ENCODE measurements at regions not wholly inside any gene's neighbourhood (a gene's known extent, or its start where the extent isn't known, plus 50 kb on each side); places are given as distances from the start of the nearest gene placed in this dataset.

DNA sequence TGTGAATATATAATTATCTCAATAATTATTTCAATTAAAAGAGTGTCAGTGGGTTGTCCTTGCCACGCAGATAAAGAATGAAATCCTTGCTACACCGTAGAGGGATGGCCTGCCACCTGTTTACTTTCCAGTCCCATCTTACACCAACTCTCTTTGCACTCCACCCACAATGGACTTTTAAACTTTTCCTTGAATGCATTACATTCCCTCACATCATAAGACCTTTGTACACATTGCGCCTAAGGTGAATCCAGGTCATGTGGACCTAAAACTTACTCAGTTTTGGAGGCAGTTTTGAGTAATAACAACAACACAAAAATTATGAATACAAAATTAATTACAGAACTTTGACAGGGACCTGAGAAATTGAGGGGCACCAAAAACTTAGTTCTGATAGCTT, 78.7 kb upstream of the PDE5A start (continued):
- TF ChIP-seq PATZ1 (CRISPR knock-in tag; IDR thresholded peaks at IDR 0.05) (peak; percentile 29; the same call in 1 of the 2 replicates), ZNF670 (CRISPR knock-in tag; IDR thresholded peaks at IDR 0.05; ENCODE audit: borderline replicate concordance) (no peak), CENPX (CRISPR knock-in tag; IDR thresholded peaks at IDR 0.05) (no peak), ZSCAN5A (CRISPR knock-in tag; IDR thresholded peaks at IDR 0.05; ENCODE audit: borderline replicate concordance) (no peak; the same call in 1 of the 2 replicates), ZNF337 (CRISPR knock-in tag; IDR thresholded peaks at IDR 0.05; ENCODE audit: borderline replicate concordance, low read depth) (no peak), ZNF430 (CRISPR knock-in tag; IDR thresholded peaks at IDR 0.05) (no peak), GFI1 (CRISPR knock-in tag; IDR thresholded peaks at IDR 0.05; ENCODE audit: borderline replicate concordance) (0 out of 2 replicates have a peak, but pooled peaks have one; percentile 32), ZBTB7A (CRISPR knock-in tag; IDR thresholded peaks at IDR 0.05) (no peak), CENPT (CRISPR knock-in tag; IDR thresholded peaks at IDR 0.05; ENCODE audit: low read depth) (no peak), KAT8 (CRISPR knock-in tag; IDR thresholded peaks at IDR 0.05) (peak; percentile 31; the same call in 1 of the 2 replicates), SMC3 (IDR thresholded peaks at IDR 0.05; ENCODE audit: low read length) (no peak), ZNF75D (CRISPR knock-in tag; IDR thresholded peaks at IDR 0.05; ENCODE audit: borderline replicate concordance) (no peak), SP4 (CRISPR knock-in tag; IDR thresholded peaks at IDR 0.05) (no peak), ZNF841 (CRISPR knock-in tag; IDR thresholded peaks at IDR 0.05; ENCODE audit: borderline replicate concordance) (no peak)
- TF ChIP-seq, protein P1, sequence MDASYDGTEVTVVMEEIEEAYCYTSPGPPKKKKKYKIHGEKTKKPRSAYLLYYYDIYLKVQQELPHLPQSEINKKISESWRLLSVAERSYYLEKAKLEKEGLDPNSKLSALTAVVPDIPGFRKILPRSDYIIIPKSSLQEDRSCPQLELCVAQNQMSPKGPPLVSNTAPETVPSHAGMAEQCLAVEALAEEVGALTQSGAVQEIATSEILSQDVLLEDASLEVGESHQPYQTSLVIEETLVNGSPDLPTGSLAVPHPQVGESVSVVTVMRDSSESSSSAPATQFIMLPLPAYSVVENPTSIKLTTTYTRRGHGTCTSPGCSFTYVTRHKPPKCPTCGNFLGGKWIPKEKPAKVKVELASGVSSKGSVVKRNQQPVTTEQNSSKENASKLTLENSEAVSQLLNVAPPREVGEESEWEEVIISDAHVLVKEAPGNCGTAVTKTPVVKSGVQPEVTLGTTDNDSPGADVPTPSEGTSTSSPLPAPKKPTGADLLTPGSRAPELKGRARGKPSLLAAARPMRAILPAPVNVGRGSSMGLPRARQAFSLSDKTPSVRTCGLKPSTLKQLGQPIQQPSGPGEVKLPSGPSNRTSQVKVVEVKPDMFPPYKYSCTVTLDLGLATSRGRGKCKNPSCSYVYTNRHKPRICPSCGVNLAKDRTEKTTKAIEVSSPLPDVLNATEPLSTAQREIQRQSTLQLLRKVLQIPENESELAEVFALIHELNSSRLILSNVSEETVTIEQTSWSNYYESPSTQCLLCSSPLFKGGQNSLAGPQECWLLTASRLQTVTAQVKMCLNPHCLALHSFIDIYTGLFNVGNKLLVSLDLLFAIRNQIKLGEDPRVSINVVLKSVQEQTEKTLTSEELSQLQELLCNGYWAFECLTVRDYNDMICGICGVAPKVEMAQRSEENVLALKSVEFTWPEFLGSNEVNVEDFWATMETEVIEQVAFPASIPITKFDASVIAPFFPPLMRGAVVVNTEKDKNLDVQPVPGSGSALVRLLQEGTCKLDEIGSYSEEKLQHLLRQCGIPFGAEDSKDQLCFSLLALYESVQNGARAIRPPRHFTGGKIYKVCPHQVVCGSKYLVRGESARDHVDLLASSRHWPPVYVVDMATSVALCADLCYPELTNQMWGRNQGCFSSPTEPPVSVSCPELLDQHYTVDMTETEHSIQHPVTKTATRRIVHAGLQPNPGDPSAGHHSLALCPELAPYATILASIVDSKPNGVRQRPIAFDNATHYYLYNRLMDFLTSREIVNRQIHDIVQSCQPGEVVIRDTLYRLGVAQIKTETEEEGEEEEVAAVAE (CRISPR knock-in tag; IDR thresholded peaks at IDR 0.05; ENCODE audit: borderline replicate concordance) = no peak
- TF ChIP-seq, protein P2, sequence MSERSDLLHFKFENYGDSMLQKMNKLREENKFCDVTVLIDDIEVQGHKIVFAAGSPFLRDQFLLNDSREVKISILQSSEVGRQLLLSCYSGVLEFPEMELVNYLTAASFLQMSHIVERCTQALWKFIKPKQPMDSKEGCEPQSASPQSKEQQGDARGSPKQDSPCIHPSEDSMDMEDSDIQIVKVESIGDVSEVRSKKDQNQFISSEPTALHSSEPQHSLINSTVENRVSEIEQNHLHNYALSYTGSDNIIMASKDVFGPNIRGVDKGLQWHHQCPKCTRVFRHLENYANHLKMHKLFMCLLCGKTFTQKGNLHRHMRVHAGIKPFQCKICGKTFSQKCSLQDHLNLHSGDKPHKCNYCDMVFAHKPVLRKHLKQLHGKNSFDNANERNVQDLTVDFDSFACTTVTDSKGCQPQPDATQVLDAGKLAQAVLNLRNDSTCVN (CRISPR knock-in tag; IDR thresholded peaks at IDR 0.05; ENCODE audit: borderline replicate concordance) = no peak
- TF ChIP-seq, protein P3, sequence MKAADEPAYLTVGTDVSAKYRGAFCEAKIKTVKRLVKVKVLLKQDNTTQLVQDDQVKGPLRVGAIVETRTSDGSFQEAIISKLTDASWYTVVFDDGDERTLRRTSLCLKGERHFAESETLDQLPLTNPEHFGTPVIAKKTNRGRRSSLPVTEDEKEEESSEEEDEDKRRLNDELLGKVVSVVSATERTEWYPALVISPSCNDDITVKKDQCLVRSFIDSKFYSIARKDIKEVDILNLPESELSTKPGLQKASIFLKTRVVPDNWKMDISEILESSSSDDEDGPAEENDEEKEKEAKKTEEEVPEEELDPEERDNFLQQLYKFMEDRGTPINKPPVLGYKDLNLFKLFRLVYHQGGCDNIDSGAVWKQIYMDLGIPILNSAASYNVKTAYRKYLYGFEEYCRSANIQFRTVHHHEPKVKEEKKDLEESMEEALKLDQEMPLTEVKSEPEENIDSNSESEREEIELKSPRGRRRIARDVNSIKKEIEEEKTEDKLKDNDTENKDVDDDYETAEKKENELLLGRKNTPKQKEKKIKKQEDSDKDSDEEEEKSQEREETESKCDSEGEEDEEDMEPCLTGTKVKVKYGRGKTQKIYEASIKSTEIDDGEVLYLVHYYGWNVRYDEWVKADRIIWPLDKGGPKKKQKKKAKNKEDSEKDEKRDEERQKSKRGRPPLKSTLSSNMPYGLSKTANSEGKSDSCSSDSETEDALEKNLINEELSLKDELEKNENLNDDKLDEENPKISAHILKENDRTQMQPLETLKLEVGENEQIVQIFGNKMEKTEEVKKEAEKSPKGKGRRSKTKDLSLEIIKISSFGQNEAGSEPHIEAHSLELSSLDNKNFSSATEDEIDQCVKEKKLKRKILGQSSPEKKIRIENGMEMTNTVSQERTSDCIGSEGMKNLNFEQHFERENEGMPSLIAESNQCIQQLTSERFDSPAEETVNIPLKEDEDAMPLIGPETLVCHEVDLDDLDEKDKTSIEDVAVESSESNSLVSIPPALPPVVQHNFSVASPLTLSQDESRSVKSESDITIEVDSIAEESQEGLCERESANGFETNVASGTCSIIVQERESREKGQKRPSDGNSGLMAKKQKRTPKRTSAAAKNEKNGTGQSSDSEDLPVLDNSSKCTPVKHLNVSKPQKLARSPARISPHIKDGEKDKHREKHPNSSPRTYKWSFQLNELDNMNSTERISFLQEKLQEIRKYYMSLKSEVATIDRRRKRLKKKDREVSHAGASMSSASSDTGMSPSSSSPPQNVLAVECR (CRISPR knock-in tag; IDR thresholded peaks at IDR 0.05; ENCODE audit: borderline replicate concordance) = no peak
